ENCODE measurements at regions not wholly inside any gene's neighbourhood (a gene's known extent, or its start where the extent isn't known, plus 50 kb on each side); places are given as distances from the start of the nearest gene placed in this dataset.

GRCh38 chr2:164126960-164127660 lies 391.3 kb upstream of the FIGN start:
- Histone ChIP-seq H3K27me3 (ENCODE audit: control insufficient read depth, insufficient read depth, low read length) (no peaks in the 10 kb centered on the region), H3K36me3 (replicated peaks; ENCODE audit: control insufficient read depth, insufficient read depth, low read length) (no peaks in the 10 kb centered on the region), H3K4me3 (ENCODE audit: insufficient read depth, low read depth, low read length) (no peak overlapping the region)
- no peak for DNase-seq

- no peaks in the 10 kb centered on the region for H3K36me3 ChIP-seq (replicated peaks; ENCODE audit: control insufficient read depth, insufficient read depth, low read length)
- no peak overlapping the region for H3K4me3 ChIP-seq (ENCODE audit: insufficient read depth, low read depth, low read length)
- no peaks in the 10 kb centered on the region for H3K27me3 ChIP-seq (ENCODE audit: control insufficient read depth, insufficient read depth, low read length)
- no peak for DNase-seq
These were observed 380.0 kb upstream of the FIGN start for GRCh38 chr2:164115806-164116205.

GRCh38 chr2:164114937-164115336 lies 379.1 kb upstream of the FIGN start:
- Histone ChIP-seq H3K4me3 (ENCODE audit: insufficient read depth, low read depth, low read length) (no peak overlapping the region), H3K36me3 (replicated peaks; ENCODE audit: control insufficient read depth, insufficient read depth, low read length) (no peaks in the 10 kb centered on the region), H3K27me3 (ENCODE audit: control insufficient read depth, insufficient read depth, low read length) (no peaks in the 10 kb centered on the region)
- no peak for DNase-seq

- Histone ChIP-seq H3K27me3 (ENCODE audit: control insufficient read depth, insufficient read depth, low read length) (no peaks in the 10 kb centered on the region), H3K4me3 (ENCODE audit: insufficient read depth, low read depth, low read length) (no peak overlapping the region), H3K36me3 (replicated peaks; ENCODE audit: control insufficient read depth, insufficient read depth, low read length) (no peaks in the 10 kb centered on the region)
- DNase-seq = no peak
These were observed 376.3 kb upstream of the FIGN start for GRCh38 chr2:164112105-164112504.

- Histone ChIP-seq H3K4me3 (ENCODE audit: insufficient read depth, low read depth, low read length) (no peak overlapping the region), H3K36me3 (replicated peaks; ENCODE audit: control insufficient read depth, insufficient read depth, low read length) (no peaks in the 10 kb centered on the region), H3K27me3 (ENCODE audit: control insufficient read depth, insufficient read depth, low read length) (no peaks in the 10 kb centered on the region)
- no peak for DNase-seq
These were observed 374.7 kb upstream of the FIGN start for GRCh38 chr2:164110515-164110914.

- no peak for DNase-seq
These were observed 373.2 kb upstream of the FIGN start for GRCh38 chr2:164109006-164109405.

GRCh38 chr2:164103271-164103670 lies 367.5 kb upstream of the FIGN start:
- Histone ChIP-seq H3K4me3 (ENCODE audit: insufficient read depth, low read depth, low read length) (no peak overlapping the region), H3K27me3 (ENCODE audit: control insufficient read depth, insufficient read depth, low read length) (no peaks in the 10 kb centered on the region), H3K36me3 (replicated peaks; ENCODE audit: control insufficient read depth, insufficient read depth, low read length) (no peaks in the 10 kb centered on the region)
- peak; percentile 33 for DNase-seq

More at GRCh38 chr2:164109006-164109405, 373.2 kb upstream of the FIGN start:
- Histone ChIP-seq H3K4me3 (ENCODE audit: insufficient read depth, low read depth, low read length) (no peak overlapping the region), H3K36me3 (replicated peaks; ENCODE audit: control insufficient read depth, insufficient read depth, low read length) (no peaks in the 10 kb centered on the region), H3K27me3 (ENCODE audit: control insufficient read depth, insufficient read depth, low read length) (no peaks in the 10 kb centered on the region)

GRCh38 chr2:164102366-164102765 lies 366.6 kb upstream of the FIGN start:
- DNase-seq = no peak
- Histone ChIP-seq H3K27me3 (ENCODE audit: control insufficient read depth, insufficient read depth, low read length) (no peaks in the 10 kb centered on the region), H3K36me3 (replicated peaks; ENCODE audit: control insufficient read depth, insufficient read depth, low read length) (no peaks in the 10 kb centered on the region), H3K4me3 (ENCODE audit: insufficient read depth, low read depth, low read length) (no peak overlapping the region)

GRCh38 chr2:164091673-164092072 lies 355.9 kb upstream of the FIGN start:
- no peak for DNase-seq
- Histone ChIP-seq H3K27me3 (ENCODE audit: control insufficient read depth, insufficient read depth, low read length) (no peaks in the 10 kb centered on the region), H3K36me3 (replicated peaks; ENCODE audit: control insufficient read depth, insufficient read depth, low read length) (no peaks in the 10 kb centered on the region), H3K4me3 (ENCODE audit: insufficient read depth, low read depth, low read length) (no peak overlapping the region)

- DNase-seq = no peak
- H3K36me3 ChIP-seq (replicated peaks; ENCODE audit: control insufficient read depth, insufficient read depth, low read length) = no peaks in the 10 kb centered on the region
- H3K4me3 ChIP-seq (ENCODE audit: insufficient read depth, low read depth, low read length) = no peak overlapping the region
- H3K27me3 ChIP-seq (ENCODE audit: control insufficient read depth, insufficient read depth, low read length) = no peaks in the 10 kb centered on the region
These were observed 354.7 kb upstream of the FIGN start for GRCh38 chr2:164090533-164090932.

- DNase-seq = no peak
- no peaks in the 10 kb centered on the region for H3K36me3 ChIP-seq (replicated peaks; ENCODE audit: control insufficient read depth, insufficient read depth, low read length)
- no peak overlapping the region for H3K4me3 ChIP-seq (ENCODE audit: insufficient read depth, low read depth, low read length)
- no peaks in the 10 kb centered on the region for H3K27me3 ChIP-seq (ENCODE audit: control insufficient read depth, insufficient read depth, low read length)
These were observed 348.3 kb upstream of the FIGN start for GRCh38 chr2:164084066-164084465.

GRCh38 chr2:164080486-164080885 lies 344.7 kb upstream of the FIGN start:
- DNase-seq = no peak
- no peak overlapping the region for H3K4me3 ChIP-seq (ENCODE audit: insufficient read depth, low read depth, low read length)

GRCh38 chr2:164079258-164079657 lies 343.4 kb upstream of the FIGN start:
- Histone ChIP-seq H3K27me3 (ENCODE audit: control insufficient read depth, insufficient read depth, low read length) (no peaks in the 10 kb centered on the region), H3K4me3 (ENCODE audit: insufficient read depth, low read depth, low read length) (no peak overlapping the region), H3K36me3 (replicated peaks; ENCODE audit: control insufficient read depth, insufficient read depth, low read length) (no peaks in the 10 kb centered on the region)
- DNase-seq = no peak

More at GRCh38 chr2:164080486-164080885, 344.7 kb upstream of the FIGN start:
- no peaks in the 10 kb centered on the region for H3K36me3 ChIP-seq (replicated peaks; ENCODE audit: control insufficient read depth, insufficient read depth, low read length)
- H3K27me3 ChIP-seq (ENCODE audit: control insufficient read depth, insufficient read depth, low read length) = no peaks in the 10 kb centered on the region

- H3K36me3 ChIP-seq (replicated peaks; ENCODE audit: control insufficient read depth, insufficient read depth, low read length) = no peaks in the 10 kb centered on the region
- H3K4me3 ChIP-seq (ENCODE audit: insufficient read depth, low read depth, low read length) = no peak overlapping the region
- H3K27me3 ChIP-seq (ENCODE audit: control insufficient read depth, insufficient read depth, low read length) = no peaks in the 10 kb centered on the region
- DNase-seq = no peak
These were observed 342.6 kb upstream of the FIGN start for GRCh38 chr2:164078421-164078820.

- Histone ChIP-seq H3K4me3 (ENCODE audit: insufficient read depth, low read depth, low read length) (no peak overlapping the region), H3K27me3 (ENCODE audit: control insufficient read depth, insufficient read depth, low read length) (no peaks in the 10 kb centered on the region), H3K36me3 (replicated peaks; ENCODE audit: control insufficient read depth, insufficient read depth, low read length) (no peaks in the 10 kb centered on the region)
- DNase-seq = no peak
These were observed 337.6 kb upstream of the FIGN start for GRCh38 chr2:164073101-164074074.
